GM19395 (cell line): ENCODE measurements at regions not wholly inside any gene's neighbourhood (a gene's known extent, or its start where the extent isn't known, plus 50 kb on each side); places are given as distances from the start of the nearest gene placed in this dataset.

Source experiments
- ATAC-seq: cut with Tn5 transposase; IDR thresholded peaks from one replicate; pipeline ENCODE4 v1.9.1; 2021; ENCODE audit warnings: mild to moderate bottlenecking, moderate library complexity; ENCODE audit not compliant: unreplicated experiment

GRCh38 chr13:97627566-97627965, 193.6 kb downstream of the RAP2A start:
- ATAC-seq, result no peak

- no peak for ATAC-seq
Observed at GRCh38 chr13:97629601-97630272, 195.8 kb downstream of the RAP2A start.

GRCh38 chr13:97630725-97631124, 196.8 kb downstream of the RAP2A start:
- ATAC-seq, result no peak

GRCh38 chr13:97631158-97631557, 197.2 kb downstream of the RAP2A start:
- no peak for ATAC-seq

DNA sequence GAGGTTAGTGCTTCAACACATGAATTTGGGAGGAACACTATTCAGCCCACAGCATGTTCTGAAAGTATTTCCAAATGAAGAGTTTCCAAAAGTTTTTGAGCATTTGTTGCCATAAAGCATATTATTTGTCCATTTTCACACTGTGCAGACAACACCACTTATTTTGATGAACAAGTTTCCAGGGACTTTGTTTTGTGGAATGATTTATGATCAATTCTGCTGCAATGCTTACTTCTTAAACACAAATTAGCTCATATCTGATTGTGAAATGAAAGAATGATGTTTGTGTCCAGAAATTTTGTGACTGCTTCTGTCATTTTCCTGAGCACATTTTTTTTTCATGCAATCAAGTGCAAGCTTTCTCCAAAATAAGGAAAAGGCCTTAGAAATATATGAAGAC, 205.3 kb downstream of the RAP2A start:
- no peak for ATAC-seq

GRCh38 chr13:97640268-97640667, 206.3 kb downstream of the RAP2A start:
- no peak for ATAC-seq

GRCh38 chr13:97648171-97648880, 214.4 kb downstream of the RAP2A start:
- ATAC-seq, result no peak

DNA sequence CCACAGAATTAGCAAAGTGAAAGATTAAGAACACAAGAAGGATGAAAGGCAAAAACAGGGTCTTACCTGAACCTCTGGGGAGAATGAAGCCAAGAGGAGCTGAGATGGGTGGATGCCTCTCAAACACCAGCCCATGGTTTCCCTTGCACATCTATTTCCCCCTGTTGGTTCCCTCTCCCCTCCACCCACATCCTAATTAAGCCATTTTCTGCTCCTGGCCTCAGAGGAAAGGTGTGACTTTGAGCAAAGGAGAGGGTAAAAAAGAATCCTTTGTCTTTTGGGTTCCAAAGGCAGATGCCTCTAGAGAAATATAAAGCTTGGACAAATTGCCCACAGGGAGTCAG, 214.9 kb downstream of the RAP2A start:
- ATAC-seq, result no peak

- no peak for ATAC-seq
Observed at GRCh38 chr13:97653443-97654140, 219.6 kb downstream of the RAP2A start.

GRCh38 chr13:97654236-97654635, 220.3 kb downstream of the RAP2A start:
- ATAC-seq, result no peak

DNA sequence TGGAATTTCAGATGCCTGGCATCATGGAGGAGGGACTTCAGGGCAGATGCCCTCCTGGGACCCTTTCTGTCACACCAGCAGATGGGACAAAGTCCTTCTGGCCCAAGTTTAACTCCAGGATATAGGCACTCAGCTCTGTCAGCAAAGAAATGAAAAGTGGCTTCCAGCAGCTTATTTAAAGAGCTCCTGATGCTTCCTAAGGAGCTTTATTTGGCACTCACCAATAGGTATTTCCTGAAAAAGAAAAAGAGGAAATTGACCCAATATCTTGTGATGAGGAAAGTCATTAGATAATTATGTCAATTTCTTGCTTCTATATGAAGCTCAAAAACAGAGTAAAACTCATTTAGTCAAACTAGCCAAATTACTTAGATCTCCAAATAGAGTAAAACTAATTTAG, 224.6 kb downstream of the RAP2A start:
- ATAC-seq, result no peak

DNA sequence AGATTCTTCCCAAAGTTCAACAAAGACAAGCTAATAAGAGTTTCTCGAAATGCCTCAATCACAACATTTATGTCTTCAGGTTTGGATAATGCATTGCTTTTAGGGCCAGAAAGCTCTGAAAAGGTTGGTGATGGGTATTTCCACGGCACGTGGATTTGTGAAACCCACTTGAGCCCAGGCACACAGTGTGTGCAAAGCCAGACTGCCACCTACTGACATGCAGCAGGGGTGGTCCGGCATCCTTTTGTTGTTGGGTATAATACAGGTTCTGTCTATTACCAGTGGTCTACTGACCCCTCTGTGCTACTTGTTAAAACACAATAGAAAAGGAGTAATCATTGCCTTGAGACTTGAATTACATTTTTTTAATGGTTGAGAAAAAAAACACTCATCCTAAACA, 225.6 kb downstream of the RAP2A start:
- no peak for ATAC-seq

- ATAC-seq, result no peak
Observed at GRCh38 chr13:97660594-97661260, 226.8 kb downstream of the RAP2A start.

- no peak for ATAC-seq
Observed at GRCh38 chr13:97686594-97686993, 252.6 kb downstream of the RAP2A start.

GRCh38 chr13:97692628-97693027, 258.7 kb downstream of the RAP2A start:
- ATAC-seq, result no peak

GRCh38 chr13:97695684-97696083, 257.8 kb upstream of the IPO5 start:
- no peak for ATAC-seq

GRCh38 chr13:97696921-97697320, 256.6 kb upstream of the IPO5 start:
- ATAC-seq, result no peak

GRCh38 chr13:97700306-97700848, 253.1 kb upstream of the IPO5 start:
- ATAC-seq, result no peak

GRCh38 chr13:97702614-97703013, 250.9 kb upstream of the IPO5 start:
- ATAC-seq, result no peak

DNA sequence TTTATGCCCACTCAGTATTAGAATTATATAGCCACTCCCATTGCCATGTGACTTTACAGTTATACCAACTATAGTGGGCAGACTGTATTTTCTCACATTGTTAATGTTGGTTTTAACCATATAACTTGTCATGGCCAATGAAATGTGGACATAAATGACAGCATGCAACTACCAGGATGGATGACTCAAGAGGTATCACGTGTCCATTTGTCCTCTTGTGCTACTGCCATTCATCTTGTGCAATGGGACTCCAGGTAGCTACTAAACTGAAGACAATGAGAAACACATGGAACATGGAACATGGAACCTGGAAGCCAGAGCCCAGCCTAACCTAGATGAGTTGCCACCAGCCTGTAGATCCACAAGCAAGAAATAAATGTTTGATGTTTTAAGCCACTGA, 242.7 kb upstream of the IPO5 start:
- ATAC-seq, result no peak

DNA sequence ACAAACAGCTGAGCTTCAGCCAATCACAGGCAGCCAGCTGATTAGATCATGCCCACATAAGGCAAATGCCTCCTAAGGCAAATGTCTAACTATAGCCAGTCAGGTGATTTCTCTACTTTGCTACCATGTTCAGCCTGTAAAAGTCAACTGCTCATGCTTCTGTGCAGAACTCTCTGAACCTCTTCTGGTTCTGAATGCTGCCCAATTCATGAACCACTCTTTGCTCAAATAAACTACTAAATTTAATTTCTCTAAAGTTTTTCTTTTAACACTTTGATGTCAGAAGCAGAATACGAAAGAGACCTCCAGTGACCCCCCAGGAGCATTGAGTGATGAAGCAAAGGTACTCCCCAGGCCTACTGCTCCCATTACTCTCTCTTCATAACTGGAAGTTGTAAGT, 240.7 kb upstream of the IPO5 start:
- no peak for ATAC-seq
